ENCODE measurements at regions not wholly inside any gene's neighbourhood (a gene's known extent, or its start where the extent isn't known, plus 50 kb on each side); places are given as distances from the start of the nearest gene placed in this dataset.

DNA sequence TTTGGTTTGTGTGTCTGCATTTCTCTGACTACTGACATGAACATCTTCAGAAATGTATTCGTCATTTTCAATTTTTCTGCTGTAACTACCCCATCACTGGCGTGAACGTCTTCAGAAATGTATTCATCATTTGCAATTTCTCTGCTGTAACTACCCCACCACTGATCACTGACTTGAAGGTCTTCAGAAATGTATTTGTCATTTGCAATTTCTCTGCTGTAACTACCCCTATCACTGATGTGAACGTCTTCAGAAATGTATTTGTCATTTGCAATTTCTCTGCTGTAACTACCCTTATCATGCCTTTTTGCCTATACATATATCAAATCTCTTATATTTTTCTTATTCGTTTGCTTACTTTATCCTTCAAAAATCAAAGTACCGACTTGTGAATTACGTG is 274.0 kb downstream of the EFNB2 start:
- TF ChIP-seq TCF12 (IDR thresholded peaks at IDR 0.05; ENCODE audit: low read depth) (no peak), TAF1 (IDR thresholded peaks at IDR 0.05; ENCODE audit: low read depth) (no peak), RAD21 (IDR thresholded peaks at IDR 0.05; ENCODE audit: low read depth) (no peak), ZBTB7A (IDR thresholded peaks at IDR 0.05; ENCODE audit: low read depth) (no peak), EP300 (IDR thresholded peaks at IDR 0.05; ENCODE audit: borderline replicate concordance) (no peak), YY1 (IDR thresholded peaks at IDR 0.05; ENCODE audit: low read depth) (no peak), CEBPB (IDR thresholded peaks at IDR 0.05) (no peak)
- TF ChIP-seq, protein P1, sequence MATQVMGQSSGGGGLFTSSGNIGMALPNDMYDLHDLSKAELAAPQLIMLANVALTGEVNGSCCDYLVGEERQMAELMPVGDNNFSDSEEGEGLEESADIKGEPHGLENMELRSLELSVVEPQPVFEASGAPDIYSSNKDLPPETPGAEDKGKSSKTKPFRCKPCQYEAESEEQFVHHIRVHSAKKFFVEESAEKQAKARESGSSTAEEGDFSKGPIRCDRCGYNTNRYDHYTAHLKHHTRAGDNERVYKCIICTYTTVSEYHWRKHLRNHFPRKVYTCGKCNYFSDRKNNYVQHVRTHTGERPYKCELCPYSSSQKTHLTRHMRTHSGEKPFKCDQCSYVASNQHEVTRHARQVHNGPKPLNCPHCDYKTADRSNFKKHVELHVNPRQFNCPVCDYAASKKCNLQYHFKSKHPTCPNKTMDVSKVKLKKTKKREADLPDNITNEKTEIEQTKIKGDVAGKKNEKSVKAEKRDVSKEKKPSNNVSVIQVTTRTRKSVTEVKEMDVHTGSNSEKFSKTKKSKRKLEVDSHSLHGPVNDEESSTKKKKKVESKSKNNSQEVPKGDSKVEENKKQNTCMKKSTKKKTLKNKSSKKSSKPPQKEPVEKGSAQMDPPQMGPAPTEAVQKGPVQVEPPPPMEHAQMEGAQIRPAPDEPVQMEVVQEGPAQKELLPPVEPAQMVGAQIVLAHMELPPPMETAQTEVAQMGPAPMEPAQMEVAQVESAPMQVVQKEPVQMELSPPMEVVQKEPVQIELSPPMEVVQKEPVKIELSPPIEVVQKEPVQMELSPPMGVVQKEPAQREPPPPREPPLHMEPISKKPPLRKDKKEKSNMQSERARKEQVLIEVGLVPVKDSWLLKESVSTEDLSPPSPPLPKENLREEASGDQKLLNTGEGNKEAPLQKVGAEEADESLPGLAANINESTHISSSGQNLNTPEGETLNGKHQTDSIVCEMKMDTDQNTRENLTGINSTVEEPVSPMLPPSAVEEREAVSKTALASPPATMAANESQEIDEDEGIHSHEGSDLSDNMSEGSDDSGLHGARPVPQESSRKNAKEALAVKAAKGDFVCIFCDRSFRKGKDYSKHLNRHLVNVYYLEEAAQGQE (IDR thresholded peaks at IDR 0.05; ENCODE audit: low read depth): no peak
